ENCODE measurements at regions not wholly inside any gene's neighbourhood (a gene's known extent, or its start where the extent isn't known, plus 50 kb on each side); places are given as distances from the start of the nearest gene placed in this dataset.

DNA sequence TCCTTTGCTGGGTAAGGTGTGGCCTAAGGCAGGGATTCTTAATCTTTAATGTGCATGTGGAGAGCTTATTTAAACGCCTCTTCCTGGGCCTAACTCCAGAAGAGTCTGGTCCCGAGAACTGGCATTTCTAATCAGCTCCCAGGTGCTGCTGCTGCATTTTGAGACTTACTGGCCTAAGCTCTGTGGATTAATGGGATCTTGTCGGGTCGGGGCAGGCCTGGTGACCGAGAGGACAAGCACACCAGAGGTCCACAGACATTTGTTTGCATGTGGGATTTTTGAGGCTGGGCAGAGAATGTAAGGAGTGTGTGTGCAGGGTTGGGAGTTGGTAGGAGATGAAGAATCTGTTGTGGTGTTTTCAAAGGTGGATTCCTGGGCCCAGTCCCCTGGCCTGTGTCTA, 95.0 kb upstream of the DAP start:
- Histone ChIP-seq H3K27me3 (replicated peaks; ENCODE audit: insufficient read depth, low read length) (no peaks in the 10 kb centered on the region), H3K4me2 (ENCODE audit: low read depth, low read length) (no peak overlapping the region), H3K36me3 (replicated peaks; ENCODE audit: insufficient read depth, low read length) (no peaks in the 10 kb centered on the region), H2AFZ (ENCODE audit: low read length) (no peak overlapping the region), H3K9me3 (replicated peaks; ENCODE audit: insufficient read depth, low read length) (no peaks in the 10 kb centered on the region), H3K79me2 (ENCODE audit: low read length) (no peaks in the 10 kb centered on the region), H3K9me2 (replicated peaks; ENCODE audit: insufficient read depth, low read length) (no peaks in the 10 kb centered on the region), H4K20me1 (ENCODE audit: insufficient read depth, low read length) (no peaks in the 10 kb centered on the region), H3F3A (ENCODE audit: insufficient read depth, low read length) (no peaks in the 10 kb centered on the region), H3K27ac (ENCODE audit: low read length) (no peak overlapping the region), H3K4me1 (ENCODE audit: low read length) (no peaks in the 10 kb centered on the region), H3K4me3 (ENCODE audit: low read length) (no peak overlapping the region), H3K9ac (ENCODE audit: low read length) (no peak overlapping the region)
- no peak for DNase-seq
- TF ChIP-seq EZH2 (optimal IDR thresholded peaks at IDR 0.05; ENCODE audit: low read depth, low read length): no peak
- TF ChIP-seq, protein P1, sequence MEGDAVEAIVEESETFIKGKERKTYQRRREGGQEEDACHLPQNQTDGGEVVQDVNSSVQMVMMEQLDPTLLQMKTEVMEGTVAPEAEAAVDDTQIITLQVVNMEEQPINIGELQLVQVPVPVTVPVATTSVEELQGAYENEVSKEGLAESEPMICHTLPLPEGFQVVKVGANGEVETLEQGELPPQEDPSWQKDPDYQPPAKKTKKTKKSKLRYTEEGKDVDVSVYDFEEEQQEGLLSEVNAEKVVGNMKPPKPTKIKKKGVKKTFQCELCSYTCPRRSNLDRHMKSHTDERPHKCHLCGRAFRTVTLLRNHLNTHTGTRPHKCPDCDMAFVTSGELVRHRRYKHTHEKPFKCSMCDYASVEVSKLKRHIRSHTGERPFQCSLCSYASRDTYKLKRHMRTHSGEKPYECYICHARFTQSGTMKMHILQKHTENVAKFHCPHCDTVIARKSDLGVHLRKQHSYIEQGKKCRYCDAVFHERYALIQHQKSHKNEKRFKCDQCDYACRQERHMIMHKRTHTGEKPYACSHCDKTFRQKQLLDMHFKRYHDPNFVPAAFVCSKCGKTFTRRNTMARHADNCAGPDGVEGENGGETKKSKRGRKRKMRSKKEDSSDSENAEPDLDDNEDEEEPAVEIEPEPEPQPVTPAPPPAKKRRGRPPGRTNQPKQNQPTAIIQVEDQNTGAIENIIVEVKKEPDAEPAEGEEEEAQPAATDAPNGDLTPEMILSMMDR (IDR thresholded peaks at IDR 0.05; ENCODE audit: low read length): no peak
- TF ChIP-seq EZH2phosphoT487 (IDR thresholded peaks at IDR 0.05; ENCODE audit: low read length): no peak

DNA sequence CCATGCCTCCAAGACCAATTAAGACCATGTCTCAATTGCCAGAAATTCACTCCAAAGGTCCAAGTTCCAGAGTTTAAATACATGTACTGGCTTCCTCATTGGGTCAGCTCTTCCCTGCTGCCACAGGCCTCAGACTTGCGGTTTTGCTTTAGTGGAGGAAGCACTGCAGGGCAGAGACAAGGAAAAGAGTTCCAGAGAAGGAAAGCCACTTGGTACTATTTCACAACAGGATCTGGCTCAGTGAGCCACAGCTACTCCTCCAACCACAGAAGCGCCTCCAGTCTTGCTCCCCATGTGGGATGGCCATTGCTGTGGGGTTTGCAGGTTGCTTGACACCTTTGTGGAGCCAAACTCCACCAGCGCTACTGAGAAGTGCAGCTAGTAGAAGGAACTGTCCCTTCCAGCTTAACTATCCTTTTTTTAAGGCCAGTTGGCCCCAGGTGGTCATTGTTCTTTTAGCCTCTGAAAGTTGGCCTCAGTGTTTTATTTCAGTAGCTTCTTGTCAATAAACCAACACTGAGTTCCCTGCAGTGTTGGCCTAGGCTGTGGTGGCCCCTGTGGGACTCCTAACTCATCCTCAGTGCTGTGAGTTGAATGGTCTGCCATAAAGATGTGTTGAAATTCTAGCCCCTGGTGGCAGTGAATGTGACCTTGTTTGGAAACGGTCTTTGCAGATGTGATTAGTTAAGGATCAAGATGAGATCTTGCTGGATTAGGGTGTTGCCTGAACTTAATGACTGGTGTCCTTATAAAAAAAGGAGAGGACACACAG, 93.7 kb upstream of the DAP start:
- Histone ChIP-seq H3F3A (ENCODE audit: insufficient read depth, low read length) (no peaks in the 10 kb centered on the region), H3K27me3 (replicated peaks; ENCODE audit: insufficient read depth, low read length) (no peaks in the 10 kb centered on the region), H3K9me3 (replicated peaks; ENCODE audit: insufficient read depth, low read length) (no peaks in the 10 kb centered on the region), H3K27ac (ENCODE audit: low read length) (no peak overlapping the region), H3K79me2 (ENCODE audit: low read length) (no peaks in the 10 kb centered on the region), H2AFZ (ENCODE audit: low read length) (no peak overlapping the region), H4K20me1 (ENCODE audit: insufficient read depth, low read length) (no peaks in the 10 kb centered on the region), H3K9ac (ENCODE audit: low read length) (no peak overlapping the region), H3K36me3 (replicated peaks; ENCODE audit: insufficient read depth, low read length) (no peaks in the 10 kb centered on the region), H3K4me2 (ENCODE audit: low read depth, low read length) (no peak overlapping the region), H3K9me2 (replicated peaks; ENCODE audit: insufficient read depth, low read length) (no peaks in the 10 kb centered on the region), H3K4me3 (ENCODE audit: low read length) (no peak overlapping the region), H3K4me1 (ENCODE audit: low read length) (no peaks in the 10 kb centered on the region)
- TF ChIP-seq EZH2 (optimal IDR thresholded peaks at IDR 0.05; ENCODE audit: low read depth, low read length) (no peak), EZH2phosphoT487 (IDR thresholded peaks at IDR 0.05; ENCODE audit: low read length) (no peak)
- TF ChIP-seq, protein P1 (IDR thresholded peaks at IDR 0.05; ENCODE audit: low read length): no peak
- no peak for DNase-seq

DNA sequence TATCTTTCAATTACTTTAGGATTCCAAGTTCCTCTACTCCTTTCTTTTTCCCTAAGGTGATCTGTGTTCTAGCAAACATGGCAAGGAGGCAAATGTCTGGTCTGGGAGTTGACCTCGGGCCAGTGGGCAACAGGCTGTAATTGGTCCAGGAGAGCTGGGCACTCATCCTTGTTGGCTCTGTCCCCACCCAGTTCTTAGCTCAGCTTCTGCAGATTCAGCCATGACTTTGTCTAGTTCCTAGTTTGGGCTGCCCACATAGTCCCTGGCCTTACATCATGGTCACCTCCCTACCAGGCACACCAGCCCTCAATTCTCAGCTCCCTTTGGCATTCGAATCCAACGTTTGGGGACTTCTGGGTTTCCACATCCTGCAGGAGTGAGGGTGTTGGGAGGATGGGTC, 92.1 kb upstream of the DAP start:
- Histone ChIP-seq H3K4me3 (ENCODE audit: low read length) (no peak overlapping the region), H3K9me2 (replicated peaks; ENCODE audit: insufficient read depth, low read length) (no peaks in the 10 kb centered on the region), H3K4me1 (ENCODE audit: low read length) (no peaks in the 10 kb centered on the region), H2AFZ (ENCODE audit: low read length) (no peak overlapping the region), H3K4me2 (ENCODE audit: low read depth, low read length) (no peak overlapping the region), H4K20me1 (ENCODE audit: insufficient read depth, low read length) (no peaks in the 10 kb centered on the region), H3K79me2 (ENCODE audit: low read length) (no peaks in the 10 kb centered on the region), H3K27me3 (replicated peaks; ENCODE audit: insufficient read depth, low read length) (no peaks in the 10 kb centered on the region), H3K27ac (ENCODE audit: low read length) (no peak overlapping the region), H3K36me3 (replicated peaks; ENCODE audit: insufficient read depth, low read length) (no peaks in the 10 kb centered on the region), H3K9me3 (replicated peaks; ENCODE audit: insufficient read depth, low read length) (no peaks in the 10 kb centered on the region), H3K9ac (ENCODE audit: low read length) (no peak overlapping the region), H3F3A (ENCODE audit: insufficient read depth, low read length) (no peaks in the 10 kb centered on the region)
- TF ChIP-seq EZH2phosphoT487 (IDR thresholded peaks at IDR 0.05; ENCODE audit: low read length) (no peak), EZH2 (optimal IDR thresholded peaks at IDR 0.05; ENCODE audit: low read depth, low read length) (no peak)
- TF ChIP-seq, protein P1 (IDR thresholded peaks at IDR 0.05; ENCODE audit: low read length): no peak
- DNase-seq: no peak

Measured in MM.1S (cell line).